ENCODE measurements at regions not wholly inside any gene's neighbourhood (a gene's known extent, or its start where the extent isn't known, plus 50 kb on each side); places are given as distances from the start of the nearest gene placed in this dataset.

- Histone ChIP-seq H3K9me3 (ENCODE audit: control insufficient read depth in 2 of 2, low read length in 2 of 2) (no peaks in the 10 kb centered on the region), H3K27me3 (ENCODE audit: control insufficient read depth, insufficient read depth, low read length) (no peaks in the 10 kb centered on the region), H3K36me3 (ENCODE audit: control insufficient read depth, insufficient read depth, low read length) (no peaks in the 10 kb centered on the region), H3K4me3 (ENCODE audit: low read depth, low read length) (no peak overlapping the region), H3K4me1 (ENCODE audit: control insufficient read depth, insufficient read depth, low read length, poor library complexity, severe bottlenecking) (no peaks in the 10 kb centered on the region), H3K27ac (ENCODE audit: insufficient read depth, low read length, poor library complexity, severe bottlenecking) (no peak overlapping the region)
- no peak for DNase-seq
- Mint-ChIP-seq H3K4me1 (no peaks in the 10 kb centered on the region), H3K4me3 (no peak overlapping the region), H3K27me3 (peaks cover 5% of the 10 kb centered on the region), H3K9me3 (peaks cover 0 to 5% (median 0%) of the 10 kb centered on the region in 7 donors), H3K36me3 (no peaks in the 10 kb centered on the region), H3K27ac (no peak overlapping the region)
- ATAC-seq (ENCODE audit: low read depth in 2 of 2), result no peak
Observed at GRCh38 chr1:88453295-88453694, 230.8 kb upstream of the PKN2 start.

GRCh38 chr1:88454781-88455180 is 229.3 kb upstream of the PKN2 start:
- peaks cover 0 to 4% (median 0%) of the 10 kb centered on the region in 7 donors for H3K9me3 Mint-ChIP-seq
- H3K27ac Mint-ChIP-seq, result no peak overlapping the region

GRCh38 chr1:88455621-88456256 is 228.3 kb upstream of the PKN2 start:
- Histone ChIP-seq H3K36me3 (ENCODE audit: control insufficient read depth, insufficient read depth, low read length) (no peaks in the 10 kb centered on the region), H3K4me3 (ENCODE audit: low read depth, low read length) (no peak overlapping the region), H3K9me3 (ENCODE audit: control insufficient read depth in 2 of 2, low read length in 2 of 2) (no peaks in the 10 kb centered on the region), H3K4me1 (ENCODE audit: control insufficient read depth, insufficient read depth, low read length, poor library complexity, severe bottlenecking) (no peaks in the 10 kb centered on the region), H3K27me3 (ENCODE audit: control insufficient read depth, insufficient read depth, low read length) (peaks cover 4% of the 10 kb centered on the region), H3K27ac (ENCODE audit: insufficient read depth, low read length, poor library complexity, severe bottlenecking) (no peak overlapping the region)
- H3K4me3 Mint-ChIP-seq, result no peak overlapping the region
- no peak for ATAC-seq (ENCODE audit: low read depth in 2 of 2)
- no peak for DNase-seq
- H3K36me3 Mint-ChIP-seq, result no peaks in the 10 kb centered on the region
- H3K27me3 Mint-ChIP-seq, result peaks cover 6% of the 10 kb centered on the region
- no peaks in the 10 kb centered on the region for H3K4me1 Mint-ChIP-seq
- no peak overlapping the region for H3K27ac Mint-ChIP-seq
- peaks cover 0 to 4% (median 0%) of the 10 kb centered on the region in 7 donors for H3K9me3 Mint-ChIP-seq

More at GRCh38 chr1:88454781-88455180, 229.3 kb upstream of the PKN2 start:
- DNase-seq (no peak), ATAC-seq (ENCODE audit: low read depth in 2 of 2) (no peak)
- Histone ChIP-seq H3K4me1 (ENCODE audit: control insufficient read depth, insufficient read depth, low read length, poor library complexity, severe bottlenecking) (no peaks in the 10 kb centered on the region), H3K27me3 (ENCODE audit: control insufficient read depth, insufficient read depth, low read length) (no peaks in the 10 kb centered on the region), H3K27ac (ENCODE audit: insufficient read depth, low read length, poor library complexity, severe bottlenecking) (no peak overlapping the region), H3K36me3 (ENCODE audit: control insufficient read depth, insufficient read depth, low read length) (no peaks in the 10 kb centered on the region), H3K9me3 (ENCODE audit: control insufficient read depth in 2 of 2, low read length in 2 of 2) (no peaks in the 10 kb centered on the region), H3K4me3 (ENCODE audit: low read depth, low read length) (no peak overlapping the region)
- no peaks in the 10 kb centered on the region for H3K4me1 Mint-ChIP-seq
- peaks cover 5% of the 10 kb centered on the region for H3K27me3 Mint-ChIP-seq
- no peaks in the 10 kb centered on the region for H3K36me3 Mint-ChIP-seq
- no peak overlapping the region for H3K4me3 Mint-ChIP-seq

GRCh38 chr1:88457197-88457596 is 226.9 kb upstream of the PKN2 start:
- Mint-ChIP-seq H3K4me3 (no peak overlapping the region), H3K36me3 (no peaks in the 10 kb centered on the region), H3K27me3 (peaks cover 17% of the 10 kb centered on the region), H3K4me1 (no peaks in the 10 kb centered on the region), H3K9me3 (peaks cover 0 to 4% (median 0%) of the 10 kb centered on the region in 7 donors), H3K27ac (no peak overlapping the region)
- no peak for DNase-seq
- no peaks in the 10 kb centered on the region for H3K9me3 ChIP-seq (ENCODE audit: control insufficient read depth in 2 of 2, low read length in 2 of 2)
- no peak for ATAC-seq (ENCODE audit: low read depth in 2 of 2)
- no peaks in the 10 kb centered on the region for H3K4me1 ChIP-seq (ENCODE audit: control insufficient read depth, insufficient read depth, low read length, poor library complexity, severe bottlenecking)
- no peak overlapping the region for H3K4me3 ChIP-seq (ENCODE audit: low read depth, low read length)
- H3K27me3 ChIP-seq (ENCODE audit: control insufficient read depth, insufficient read depth, low read length), result peaks cover 11% of the 10 kb centered on the region
- no peaks in the 10 kb centered on the region for H3K36me3 ChIP-seq (ENCODE audit: control insufficient read depth, insufficient read depth, low read length)
- H3K27ac ChIP-seq (ENCODE audit: insufficient read depth, low read length, poor library complexity, severe bottlenecking), result no peak overlapping the region

GRCh38 chr1:88461007-88461406 is 223.1 kb upstream of the PKN2 start:
- Histone ChIP-seq H3K27me3 (ENCODE audit: control insufficient read depth, insufficient read depth, low read length) (peaks cover 11% of the 10 kb centered on the region), H3K27ac (ENCODE audit: insufficient read depth, low read length, poor library complexity, severe bottlenecking) (no peak overlapping the region), H3K4me3 (ENCODE audit: low read depth, low read length) (no peak overlapping the region), H3K9me3 (ENCODE audit: control insufficient read depth in 2 of 2, low read length in 2 of 2) (no peaks in the 10 kb centered on the region), H3K4me1 (ENCODE audit: control insufficient read depth, insufficient read depth, low read length, poor library complexity, severe bottlenecking) (no peaks in the 10 kb centered on the region), H3K36me3 (ENCODE audit: control insufficient read depth, insufficient read depth, low read length) (no peaks in the 10 kb centered on the region)
- peaks cover 24% of the 10 kb centered on the region for H3K27me3 Mint-ChIP-seq
- H3K4me1 Mint-ChIP-seq, result peaks cover 0 to 4% (median 0%) of the 10 kb centered on the region in 4 donors
- no peak overlapping the region for H3K27ac Mint-ChIP-seq
- no peak overlapping the region for H3K4me3 Mint-ChIP-seq
- ATAC-seq (ENCODE audit: low read depth in 2 of 2), result no peak
- DNase-seq, result no peak
- no peaks in the 10 kb centered on the region for H3K36me3 Mint-ChIP-seq
- peaks cover 0 to 2% (median 0%) of the 10 kb centered on the region in 7 donors for H3K9me3 Mint-ChIP-seq

- Histone ChIP-seq H3K9me3 (ENCODE audit: control insufficient read depth in 2 of 2, low read length in 2 of 2) (no peaks in the 10 kb centered on the region), H3K4me1 (ENCODE audit: control insufficient read depth, insufficient read depth, low read length, poor library complexity, severe bottlenecking) (no peaks in the 10 kb centered on the region), H3K27me3 (ENCODE audit: control insufficient read depth, insufficient read depth, low read length) (peaks cover 11% of the 10 kb centered on the region), H3K36me3 (ENCODE audit: control insufficient read depth, insufficient read depth, low read length) (no peaks in the 10 kb centered on the region), H3K4me3 (ENCODE audit: low read depth, low read length) (no peak overlapping the region), H3K27ac (ENCODE audit: insufficient read depth, low read length, poor library complexity, severe bottlenecking) (no peak overlapping the region)
- H3K36me3 Mint-ChIP-seq, result no peaks in the 10 kb centered on the region
- peaks cover 0 to 4% (median 0%) of the 10 kb centered on the region in 4 donors for H3K4me1 Mint-ChIP-seq
- DNase-seq, result no peak
- peaks cover 24% of the 10 kb centered on the region for H3K27me3 Mint-ChIP-seq
- H3K27ac Mint-ChIP-seq, result no peak overlapping the region
- H3K4me3 Mint-ChIP-seq, result no peak overlapping the region
- H3K9me3 Mint-ChIP-seq, result peaks cover 0 to 2% (median 0%) of the 10 kb centered on the region in 7 donors
- no peak for ATAC-seq (ENCODE audit: low read depth in 2 of 2)
Observed at GRCh38 chr1:88462096-88462487, 222.0 kb upstream of the PKN2 start.

GRCh38 chr1:88462488-88463261 is 221.4 kb upstream of the PKN2 start:
- no peak for DNase-seq
- no peaks in the 10 kb centered on the region for H3K9me3 ChIP-seq (ENCODE audit: control insufficient read depth in 2 of 2, low read length in 2 of 2)
- Mint-ChIP-seq H3K4me3 (no peak overlapping the region), H3K4me1 (peaks cover 0 to 4% (median 0%) of the 10 kb centered on the region in 4 donors), H3K27ac (no peak overlapping the region), H3K27me3 (peaks cover 24% of the 10 kb centered on the region), H3K9me3 (peaks cover 0 to 3% (median 1%) of the 10 kb centered on the region in 7 donors), H3K36me3 (no peaks in the 10 kb centered on the region)
- ATAC-seq (ENCODE audit: low read depth in 2 of 2), result no peak
- no peaks in the 10 kb centered on the region for H3K36me3 ChIP-seq (ENCODE audit: control insufficient read depth, insufficient read depth, low read length)
- peaks cover 11% of the 10 kb centered on the region for H3K27me3 ChIP-seq (ENCODE audit: control insufficient read depth, insufficient read depth, low read length)
- H3K4me3 ChIP-seq (ENCODE audit: low read depth, low read length), result no peak overlapping the region
- no peaks in the 10 kb centered on the region for H3K4me1 ChIP-seq (ENCODE audit: control insufficient read depth, insufficient read depth, low read length, poor library complexity, severe bottlenecking)
- H3K27ac ChIP-seq (ENCODE audit: insufficient read depth, low read length, poor library complexity, severe bottlenecking), result no peak overlapping the region

Measured in CD4-positive, CD25-positive, alpha-beta regulatory T cell (primary cell).